DOHH2 (cell line): ENCODE measurements at regions not wholly inside any gene's neighbourhood (a gene's known extent, or its start where the extent isn't known, plus 50 kb on each side); places are given as distances from the start of the nearest gene placed in this dataset.

Experiments
- EZH2phosphoT487 ChIP-seq: fragments of 200-600 bp; sonication (generic); IDR thresholded peaks from 2 replicates; pipeline ENCODE4 v1.6.1; 2017; ENCODE audit warnings: borderline replicate concordance, mild to moderate bottlenecking, antibody characterized with exemption, low read length, moderate library complexity, mixed read lengths
- TF ChIP-seq, protein P1 (sequence below): fragments of 200-600 bp; sonication (generic); IDR thresholded peaks from one replicate; pipeline ENCODE4 v1.5.1; 2014; ENCODE audit warnings: antibody characterized with exemption, mild to moderate bottlenecking, low read depth, low read length; ENCODE audit not compliant: poor library complexity, severe bottlenecking

DNA sequence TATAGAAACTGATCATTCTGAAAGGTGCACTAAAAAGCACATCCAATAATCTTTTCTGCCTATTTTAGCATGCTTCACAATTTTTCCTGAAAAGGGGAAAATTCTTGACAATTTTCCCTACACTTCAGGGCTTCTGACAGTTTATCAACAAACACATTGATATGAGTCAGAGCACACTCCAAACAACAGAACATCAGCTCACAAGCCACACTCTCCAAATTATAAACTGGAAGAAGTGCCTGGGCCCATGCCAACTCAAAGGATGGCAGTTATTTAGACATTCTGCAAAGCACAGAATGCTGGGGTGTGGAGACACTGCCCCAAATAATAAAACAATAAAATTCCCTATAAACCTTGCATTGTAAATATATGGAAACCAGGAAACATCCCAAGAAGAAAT is 90.8 kb downstream of the ELAPOR2 start:
- TF ChIP-seq, protein P1, sequence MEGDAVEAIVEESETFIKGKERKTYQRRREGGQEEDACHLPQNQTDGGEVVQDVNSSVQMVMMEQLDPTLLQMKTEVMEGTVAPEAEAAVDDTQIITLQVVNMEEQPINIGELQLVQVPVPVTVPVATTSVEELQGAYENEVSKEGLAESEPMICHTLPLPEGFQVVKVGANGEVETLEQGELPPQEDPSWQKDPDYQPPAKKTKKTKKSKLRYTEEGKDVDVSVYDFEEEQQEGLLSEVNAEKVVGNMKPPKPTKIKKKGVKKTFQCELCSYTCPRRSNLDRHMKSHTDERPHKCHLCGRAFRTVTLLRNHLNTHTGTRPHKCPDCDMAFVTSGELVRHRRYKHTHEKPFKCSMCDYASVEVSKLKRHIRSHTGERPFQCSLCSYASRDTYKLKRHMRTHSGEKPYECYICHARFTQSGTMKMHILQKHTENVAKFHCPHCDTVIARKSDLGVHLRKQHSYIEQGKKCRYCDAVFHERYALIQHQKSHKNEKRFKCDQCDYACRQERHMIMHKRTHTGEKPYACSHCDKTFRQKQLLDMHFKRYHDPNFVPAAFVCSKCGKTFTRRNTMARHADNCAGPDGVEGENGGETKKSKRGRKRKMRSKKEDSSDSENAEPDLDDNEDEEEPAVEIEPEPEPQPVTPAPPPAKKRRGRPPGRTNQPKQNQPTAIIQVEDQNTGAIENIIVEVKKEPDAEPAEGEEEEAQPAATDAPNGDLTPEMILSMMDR = no peak
- no peak for TF ChIP-seq EZH2phosphoT487
